Naive thymus-derived CD4-positive, alpha-beta T cell (primary cell): ENCODE measurements at regions not wholly inside any gene's neighbourhood (a gene's known extent, or its start where the extent isn't known, plus 50 kb on each side); places are given as distances from the start of the nearest gene placed in this dataset.

Experiments
- ATAC-seq: fragments of 150-1000 bp; cut with Tn5 transposase; 2 replicates; pipeline ENCODE4 v1.10.0; 2021; ENCODE audit warnings: mild to moderate bottlenecking, moderate library complexity
- CTCF ChIA-PET: fragments of 350-600 bp; sonication (Branson Sonifier 250); formaldehyde crosslinking; loops from one replicate; lab custom pipeline; 2021; ENCODE audit warnings: antibody characterized with exemption; lab: Charles Lee
- POLR2A ChIA-PET: fragments of 350-600 bp; sonication (Branson Sonifier 250); formaldehyde crosslinking; loops from one replicate; lab custom pipeline; 2021; ENCODE audit warnings: antibody characterized with exemption, inconsistent platforms; lab: Charles Lee
- DNase-seq, 9 donors: peaks; one replicate each; pipeline versions ENCODE4 v3.0.0 to v3.0.0-alpha.2; 2020 to 2022; ENCODE audit warnings: mixed read lengths in 1 of 9
- H3K27ac ChIP-seq: one replicate; pipeline ENCODE4 v1.7.0; 2013; ENCODE audit warnings: mild to moderate bottlenecking, low read depth, low read length, moderate library complexity
- H3K27me3 ChIP-seq, 2 donors: one replicate each; pipeline ENCODE4 v1.7.0; 2013; ENCODE audit warnings: low read length in 2 of 2, mild to moderate bottlenecking in 2 of 2, moderate library complexity in 2 of 2; ENCODE audit not compliant: control insufficient read depth in 2 of 2, insufficient read depth in 2 of 2
- H3K36me3 ChIP-seq, 3 experiments: 1 replicate in 2 of 3; 2 replicates in 1 of 3; pipeline ENCODE4 v1.7.0; 2013; ENCODE audit warnings: low read length in 3 of 3, mild to moderate bottlenecking in 3 of 3, moderate library complexity in 1 of 3; ENCODE audit not compliant: insufficient read depth in 3 of 3, control insufficient read depth in 2 of 3
- H3K4me1 ChIP-seq, 2 donors: one replicate each; pipeline ENCODE4 v1.7.0; 2013; ENCODE audit warnings: low read length in 2 of 2, mild to moderate bottlenecking in 2 of 2, moderate library complexity in 1 of 2; ENCODE audit not compliant: control insufficient read depth in 2 of 2, insufficient read depth in 2 of 2
- H3K4me3 ChIP-seq: 2 replicates; pipeline ENCODE4 v1.7.0; 2013; ENCODE audit warnings: mild to moderate bottlenecking, low read length
- H3K9me3 ChIP-seq, 3 experiments: 1 replicate in 2 of 3; 2 replicates in 1 of 3; pipeline ENCODE4 v1.7.0; 2013; ENCODE audit warnings: low read length in 3 of 3; ENCODE audit not compliant: control insufficient read depth in 2 of 3
- H3K27ac Mint-ChIP-seq, 9 donors: one replicate each; pipeline ENCODE4 v1.8.0; 2020 to 2022; ENCODE audit warnings: mixed read lengths in 9 of 9, mild to moderate bottlenecking in 8 of 9, moderate library complexity in 5 of 9, inconsistent platforms in 2 of 9
- H3K27me3 Mint-ChIP-seq, 5 donors: one replicate each; pipeline ENCODE4 v1.8.0; 2021 to 2022; ENCODE audit warnings: mixed read lengths in 5 of 5, mild to moderate bottlenecking in 1 of 5
- H3K36me3 Mint-ChIP-seq, 5 donors: one replicate each; pipeline ENCODE4 v1.8.0; 2020 to 2022; ENCODE audit warnings: mixed read lengths in 5 of 5, mild to moderate bottlenecking in 3 of 5, inconsistent platforms in 1 of 5
- H3K4me1 Mint-ChIP-seq, 7 donors: one replicate each; pipeline ENCODE4 v1.8.0; 2020 to 2022; ENCODE audit warnings: mixed read lengths in 7 of 7, mild to moderate bottlenecking in 3 of 7, inconsistent platforms in 1 of 7
- H3K4me3 Mint-ChIP-seq, 10 donors: one replicate each; pipeline ENCODE4 v1.8.0; 2020 to 2022; ENCODE audit warnings: mild to moderate bottlenecking in 10 of 10, mixed read lengths in 10 of 10, moderate library complexity in 6 of 10, inconsistent platforms in 2 of 10
- H3K9me3 Mint-ChIP-seq, 11 donors: one replicate each; pipeline ENCODE4 v1.8.0; 2020 to 2022; ENCODE audit warnings: mixed read lengths in 11 of 11, mild to moderate bottlenecking in 4 of 11, inconsistent platforms in 1 of 11, moderate library complexity in 1 of 11
- intact Hi-C, 2 donors: fragments of 100-400 bp; cut with micrococcal nuclease; formaldehyde crosslinking; loops; one replicate each; pipeline ENCODE4 v1.15.1; 2023

DNA sequence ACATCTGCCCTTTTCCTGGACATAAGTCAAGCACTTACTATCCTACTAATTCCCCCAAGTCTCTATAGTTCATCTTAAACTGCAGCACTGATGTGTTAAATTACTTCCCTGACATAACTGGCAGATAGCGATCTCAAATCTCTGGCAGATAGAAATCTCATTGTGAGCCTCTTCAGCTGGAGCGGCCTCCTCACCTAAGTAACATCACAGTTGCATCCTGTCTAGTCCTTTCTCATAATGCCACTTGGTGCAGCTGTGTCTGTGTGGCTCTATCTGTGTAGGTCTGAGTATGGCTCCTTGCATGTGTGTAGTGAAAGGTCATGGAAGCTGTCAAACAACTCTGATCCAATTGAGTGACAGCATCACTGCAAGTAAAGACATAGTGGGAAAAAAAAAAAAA, 53.6 kb upstream of the FST start:
- H3K4me1 Mint-ChIP-seq = no peaks in the 10 kb centered on the region
- no peak overlapping the region for H3K27ac Mint-ChIP-seq
- H3K27me3 Mint-ChIP-seq = peaks cover 11 to 40% (median 26%) of the 10 kb centered on the region in 5 donors
- intact Hi-C loops = loop anchor here (1.0 to 5.0 kb wide), 2 partner anchors 790 kb away; no protein-coding TSS in a partner anchor
- Histone ChIP-seq H3K27me3 (no peaks in the 10 kb centered on the region), H3K4me1 (no peaks in the 10 kb centered on the region), H3K36me3 (no peaks in the 10 kb centered on the region), H3K4me3 (no peak overlapping the region), H3K9me3 (no peaks in the 10 kb centered on the region), H3K27ac (no peak overlapping the region)
- CTCF ChIA-PET = no interaction called here
- no peaks in the 10 kb centered on the region for H3K9me3 Mint-ChIP-seq
- POLR2A ChIA-PET = interaction anchor here (0.9 kb wide), 1 partner anchor 316 kb away, joined by 3 read pairs; no protein-coding TSS in a partner anchor
- ATAC-seq (no peak), DNase-seq (no peak)
- no peak overlapping the region for H3K4me3 Mint-ChIP-seq
- no peaks in the 10 kb centered on the region for H3K36me3 Mint-ChIP-seq

DNA sequence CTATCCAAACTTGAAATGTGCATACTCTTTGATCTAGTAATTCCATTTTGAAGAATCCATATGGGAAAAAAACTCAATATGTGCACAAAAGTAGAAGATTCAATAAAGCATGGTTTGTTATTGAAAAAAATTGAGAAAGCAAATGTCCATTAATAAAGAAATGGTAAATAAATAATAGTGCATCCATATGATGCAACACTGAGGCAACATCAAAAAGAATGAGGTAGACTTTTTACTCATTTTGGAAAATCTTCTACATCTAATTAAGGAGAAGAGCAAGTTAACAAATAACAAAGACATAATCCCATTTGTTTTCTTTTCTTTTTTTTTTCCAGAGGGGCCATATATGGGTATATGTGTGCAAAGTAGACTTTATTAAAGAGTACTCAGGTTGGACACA, 52.5 kb upstream of the FST start:
- Mint-ChIP-seq H3K27me3 (peaks cover 7 to 35% (median 20%) of the 10 kb centered on the region in 5 donors), H3K9me3 (no peaks in the 10 kb centered on the region), H3K36me3 (no peaks in the 10 kb centered on the region), H3K27ac (no peak overlapping the region), H3K4me3 (no peak overlapping the region), H3K4me1 (no peaks in the 10 kb centered on the region)
- POLR2A ChIA-PET = no interaction called here
- H3K27me3 ChIP-seq = no peaks in the 10 kb centered on the region
- H3K36me3 ChIP-seq = no peaks in the 10 kb centered on the region
- H3K9me3 ChIP-seq = no peaks in the 10 kb centered on the region
- H3K4me1 ChIP-seq = no peaks in the 10 kb centered on the region
- no peak overlapping the region for H3K27ac ChIP-seq
- no peak overlapping the region for H3K4me3 ChIP-seq
- no peak for DNase-seq
- ATAC-seq = no peak
- CTCF ChIA-PET = no interaction called here
- intact Hi-C loops = loop anchor here in 1 of 2 donors (5.0 kb wide), 1 partner anchor 789 kb away; no protein-coding TSS in a partner anchor

DNA sequence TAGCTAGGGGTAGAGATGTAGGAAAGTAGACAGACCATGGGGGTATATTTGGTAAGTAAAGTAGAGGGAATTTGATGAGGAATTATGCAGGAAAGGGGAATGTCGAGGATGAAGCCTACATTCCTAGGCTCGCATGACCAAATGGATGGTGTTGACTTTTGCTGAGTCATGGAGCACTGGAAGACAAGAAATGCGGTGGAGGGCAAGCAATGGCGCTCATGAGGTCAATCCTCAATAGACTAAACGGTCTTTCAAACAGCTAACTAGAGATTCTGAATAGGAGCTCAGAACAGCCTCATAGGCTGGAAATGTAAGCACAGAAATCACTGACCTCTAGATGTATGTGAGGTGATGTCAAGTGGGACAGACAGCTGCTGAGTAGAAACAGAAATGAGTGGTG, 50.7 kb upstream of the FST start:
- no peak overlapping the region for H3K27ac Mint-ChIP-seq
- no peaks in the 10 kb centered on the region for H3K36me3 Mint-ChIP-seq
- intact Hi-C loops = loop anchor here in 1 of 2 donors (5.0 kb wide), 1 partner anchor 788 kb away; no protein-coding TSS in a partner anchor
- POLR2A ChIA-PET = no interaction called here
- ATAC-seq (no peak), DNase-seq (no peak)
- H3K4me1 Mint-ChIP-seq = no peaks in the 10 kb centered on the region
- CTCF ChIA-PET = interaction anchor here (0.8 kb wide), 1 partner anchor 259 kb away, joined by 3 read pairs; no protein-coding TSS in a partner anchor
- Histone ChIP-seq H3K27me3 (no peaks in the 10 kb centered on the region), H3K4me3 (no peak overlapping the region), H3K36me3 (no peaks in the 10 kb centered on the region), H3K27ac (no peak overlapping the region), H3K4me1 (no peaks in the 10 kb centered on the region), H3K9me3 (no peaks in the 10 kb centered on the region)
- H3K9me3 Mint-ChIP-seq = no peaks in the 10 kb centered on the region
- no peak overlapping the region for H3K4me3 Mint-ChIP-seq
- peaks cover 6 to 28% (median 13%) of the 10 kb centered on the region in 5 donors for H3K27me3 Mint-ChIP-seq

DNA sequence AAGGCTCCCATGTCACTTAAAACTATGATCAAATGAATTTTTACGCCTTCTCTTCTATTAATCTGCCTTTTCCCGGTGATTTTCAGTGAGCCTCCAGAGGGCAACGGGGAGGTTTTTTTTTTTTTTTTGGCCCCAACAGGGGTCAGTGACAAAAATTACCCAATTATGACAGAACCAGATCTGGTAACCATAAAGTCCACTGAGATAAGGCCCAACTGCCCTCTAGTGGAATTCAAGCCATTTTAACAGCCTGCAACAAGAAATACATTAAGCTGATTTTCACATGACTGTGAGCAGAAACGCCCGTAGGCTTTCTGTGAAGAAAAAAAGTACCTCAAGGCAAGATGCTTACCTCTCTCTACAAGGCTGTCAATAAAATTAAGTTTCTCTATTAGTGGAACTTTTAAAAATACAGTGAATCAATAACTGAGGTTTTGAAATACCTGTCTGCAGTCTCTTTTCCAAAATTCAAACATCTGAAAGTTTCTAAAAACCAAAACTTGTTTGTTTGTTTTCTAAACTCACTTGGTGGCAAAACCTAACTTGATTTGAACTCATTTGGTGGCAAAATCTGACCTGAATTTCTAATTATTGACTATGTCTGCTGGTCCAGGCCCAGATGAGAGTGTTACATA, 49.7 kb upstream of the FST start:
- Histone ChIP-seq H3K9me3 (no peaks in the 10 kb centered on the region), H3K4me1 (no peaks in the 10 kb centered on the region), H3K27me3 (no peaks in the 10 kb centered on the region), H3K36me3 (no peaks in the 10 kb centered on the region), H3K4me3 (no peak overlapping the region), H3K27ac (no peak overlapping the region)
- ChIA-PET POLR2A (no interaction called here), CTCF (no interaction called here)
- Mint-ChIP-seq H3K4me3 (no peak overlapping the region), H3K4me1 (no peaks in the 10 kb centered on the region), H3K27ac (no peak overlapping the region), H3K36me3 (no peaks in the 10 kb centered on the region), H3K27me3 (peaks cover 6 to 28% (median 13%) of the 10 kb centered on the region in 5 donors), H3K9me3 (no peaks in the 10 kb centered on the region)
- no peak for DNase-seq
- ATAC-seq = no peak
- intact Hi-C loops = no loop called here
